SK-N-SH treated with all-trans-retinoic acid at 6 μM for 48 hours (cell line): ENCODE measurements at regions not wholly inside any gene's neighbourhood (a gene's known extent, or its start where the extent isn't known, plus 50 kb on each side); places are given as distances from the start of the nearest gene placed in this dataset.

Experiments
- ARNTL ChIP-seq: fragments of 450-650 bp; formaldehyde crosslinking; IDR thresholded peaks from 2 replicates; pipeline ENCODE4 v1.5.0; 2020; ENCODE audit warnings: low read depth, mild to moderate bottlenecking, moderate library complexity, borderline replicate concordance
- BACH2 ChIP-seq: fragments of 250-450 bp; sonication (Bioruptor Pico); IDR thresholded peaks from 2 replicates; pipeline ENCODE4 v1.9.0; 2021; ENCODE audit warnings: mild to moderate bottlenecking, borderline replicate concordance
- CSDC2 ChIP-seq: fragments of 250-450 bp; sonication (Bioruptor Pico); IDR thresholded peaks from 2 replicates; pipeline ENCODE4 v1.5.0; 2020; ENCODE audit warnings: mild to moderate bottlenecking, moderate library complexity
- ESRRG ChIP-seq: fragments of 250-450 bp; sonication (Bioruptor Pico); IDR thresholded peaks from 2 replicates; pipeline ENCODE4 v1.6.1; 2021; ENCODE audit warnings: mild to moderate bottlenecking
- OSR1 ChIP-seq: fragments of 250-450 bp; sonication (Bioruptor Pico); IDR thresholded peaks from 2 replicates; pipeline ENCODE4 v1.8.0; 2022; ENCODE audit warnings: moderate library complexity, mild to moderate bottlenecking, inconsistent platforms
- RARB ChIP-seq: fragments of 250-450 bp; sonication (Bioruptor Pico); IDR thresholded peaks from 2 replicates; pipeline ENCODE4 v1.8.0; 2021; ENCODE audit warnings: mild to moderate bottlenecking, moderate library complexity
- TCF4 ChIP-seq: fragments of 250-450 bp; sonication (Bioruptor Pico); IDR thresholded peaks from 2 replicates; pipeline ENCODE4 v1.8.0; 2021; ENCODE audit warnings: mild to moderate bottlenecking, moderate library complexity, borderline replicate concordance
- TOX ChIP-seq: fragments of 250-450 bp; sonication (Bioruptor Pico); IDR thresholded peaks from 2 replicates; pipeline ENCODE4 v1.8.0; 2021; ENCODE audit warnings: mild to moderate bottlenecking, moderate library complexity, borderline replicate concordance
- ZFP30 ChIP-seq: fragments of 450-650 bp; formaldehyde crosslinking; IDR thresholded peaks from 2 replicates; pipeline ENCODE4 v1.5.0; 2022; ENCODE audit warnings: mild to moderate bottlenecking, moderate library complexity
- ZNF8 ChIP-seq: fragments of 450-650 bp; formaldehyde crosslinking; IDR thresholded peaks from 2 replicates; pipeline ENCODE4 v1.5.0; 2020; ENCODE audit warnings: mild to moderate bottlenecking, moderate library complexity
- TF ChIP-seq, protein P1 (sequence below): fragments of 250-450 bp; sonication (Bioruptor Pico); IDR thresholded peaks from 2 replicates; pipeline ENCODE4 v1.5.1; 2021; ENCODE audit warnings: mild to moderate bottlenecking, moderate library complexity
- TF ChIP-seq, protein P2 (sequence below): fragments of 250-450 bp; sonication (Bioruptor Pico); IDR thresholded peaks from 2 replicates; pipeline ENCODE4 v1.8.0; 2020; ENCODE audit warnings: mild to moderate bottlenecking, moderate library complexity, borderline replicate concordance

DNA sequence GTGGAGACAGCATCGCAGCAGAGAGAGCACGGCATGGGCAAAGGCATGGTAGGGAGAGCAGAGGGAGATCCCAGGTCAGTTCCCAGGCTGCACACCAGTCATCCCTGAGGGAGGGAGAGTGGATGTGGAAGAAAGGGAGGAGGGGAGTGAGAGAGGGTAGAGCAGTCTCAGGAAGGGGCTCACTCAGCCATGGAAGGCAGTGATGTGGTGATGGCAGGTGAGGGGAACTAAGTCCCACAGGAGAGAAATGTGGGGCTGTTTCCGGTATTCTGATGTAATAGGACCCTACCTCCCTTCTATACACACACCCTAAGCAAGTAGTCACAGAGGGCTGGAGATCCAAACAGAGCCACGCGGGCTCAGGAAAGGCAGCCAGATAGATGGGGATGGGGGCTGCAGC is 500.3 kb upstream of the CDH11 start:
- TF ChIP-seq ZNF8 (CRISPR knock-in tag) (no peak), BACH2 (CRISPR knock-in tag) (no peak), TCF4 (no peak), ESRRG (no peak), TOX (CRISPR knock-in tag) (no peak), OSR1 (CRISPR knock-in tag) (no peak), RARB (CRISPR knock-in tag) (no peak), ZFP30 (no peak), CSDC2 (CRISPR knock-in tag) (no peak), ARNTL (CRISPR knock-in tag) (no peak)
- TF ChIP-seq, protein P1, sequence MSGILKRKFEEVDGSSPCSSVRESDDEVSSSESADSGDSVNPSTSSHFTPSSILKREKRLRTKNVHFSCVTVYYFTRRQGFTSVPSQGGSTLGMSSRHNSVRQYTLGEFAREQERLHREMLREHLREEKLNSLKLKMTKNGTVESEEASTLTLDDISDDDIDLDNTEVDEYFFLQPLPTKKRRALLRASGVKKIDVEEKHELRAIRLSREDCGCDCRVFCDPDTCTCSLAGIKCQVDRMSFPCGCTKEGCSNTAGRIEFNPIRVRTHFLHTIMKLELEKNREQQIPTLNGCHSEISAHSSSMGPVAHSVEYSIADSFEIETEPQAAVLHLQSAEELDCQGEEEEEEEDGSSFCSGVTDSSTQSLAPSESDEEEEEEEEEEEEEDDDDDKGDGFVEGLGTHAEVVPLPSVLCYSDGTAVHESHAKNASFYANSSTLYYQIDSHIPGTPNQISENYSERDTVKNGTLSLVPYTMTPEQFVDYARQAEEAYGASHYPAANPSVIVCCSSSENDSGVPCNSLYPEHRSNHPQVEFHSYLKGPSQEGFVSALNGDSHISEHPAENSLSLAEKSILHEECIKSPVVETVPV (CRISPR knock-in tag): no peak
- TF ChIP-seq, protein P2, sequence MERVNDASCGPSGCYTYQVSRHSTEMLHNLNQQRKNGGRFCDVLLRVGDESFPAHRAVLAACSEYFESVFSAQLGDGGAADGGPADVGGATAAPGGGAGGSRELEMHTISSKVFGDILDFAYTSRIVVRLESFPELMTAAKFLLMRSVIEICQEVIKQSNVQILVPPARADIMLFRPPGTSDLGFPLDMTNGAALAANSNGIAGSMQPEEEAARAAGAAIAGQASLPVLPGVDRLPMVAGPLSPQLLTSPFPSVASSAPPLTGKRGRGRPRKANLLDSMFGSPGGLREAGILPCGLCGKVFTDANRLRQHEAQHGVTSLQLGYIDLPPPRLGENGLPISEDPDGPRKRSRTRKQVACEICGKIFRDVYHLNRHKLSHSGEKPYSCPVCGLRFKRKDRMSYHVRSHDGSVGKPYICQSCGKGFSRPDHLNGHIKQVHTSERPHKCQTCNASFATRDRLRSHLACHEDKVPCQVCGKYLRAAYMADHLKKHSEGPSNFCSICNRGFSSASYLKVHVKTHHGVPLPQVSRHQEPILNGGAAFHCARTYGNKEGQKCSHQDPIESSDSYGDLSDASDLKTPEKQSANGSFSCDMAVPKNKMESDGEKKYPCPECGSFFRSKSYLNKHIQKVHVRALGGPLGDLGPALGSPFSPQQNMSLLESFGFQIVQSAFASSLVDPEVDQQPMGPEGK (CRISPR knock-in tag): no peak
